K562 (cell line): ENCODE measurements at regions not wholly inside any gene's neighbourhood (a gene's known extent, or its start where the extent isn't known, plus 50 kb on each side); places are given as distances from the start of the nearest gene placed in this dataset.
A peak's percentile ranks its signal among the peaks of the same experiment; 100 is the strongest.

Source experiments
- ATAC-seq: fragments of 200-7000 bp; cut with Tn5 transposase; 3 replicates; pipeline ENCODE4 v1.9.1; 2020; ENCODE audit warnings: moderate library complexity
- BruUV-seq: library from RNA; stranded (reverse); fragments of 400-500 nt; replicated peaks from 2 replicates; lab custom pipeline; 2021; lab: Mats Ljungman, UMichigan
- CTCF ChIA-PET: fragments of 300-600 bp; formaldehyde crosslinking; extraction: SDS; loops from one replicate; lab custom pipeline; 2021; ENCODE audit warnings: low intra/inter-chr PET ratio; lab: Yijun Ruan, JAX
- POLR2A ChIA-PET: fragments of 300-600, 350-650 bp; sonication (Branson Sonifier 250); formaldehyde crosslinking; extraction: SDS; loops from one replicate; lab custom pipeline; 2021; ENCODE audit warnings: antibody characterized with exemption, inconsistent platforms; lab: Yijun Ruan, JAX
- DNase-seq, 4 experiments: peaks; one replicate each; pipeline versions ENCODE4 v3.0.0 to v3.0.0-alpha.2; 2011 to 2018; ENCODE audit warnings: low spot score in 3 of 4, mixed read lengths in 3 of 4; ENCODE audit errors: extremely low read depth in 1 of 4
- FAIRE-seq: peaks from 2 replicates; lab custom pipeline; 2011; peaks lifted over from hg19 to GRCh38; lab: Jason Lieb, UNC
- H2AFZ ChIP-seq: 2 replicates; pipeline ENCODE4 v1.6.0; 2011; ENCODE audit warnings: low read depth, low read length, control low read depth, inconsistent platforms
- H3K27ac ChIP-seq: fragments of 200-600 bp; 3 replicates; pipeline ENCODE4 v1.8.0; 2011; ENCODE audit warnings: low read depth, mild to moderate bottlenecking, control low read depth, inconsistent platforms, low read length, moderate library complexity, mixed read lengths; ENCODE audit errors: extremely low read depth
- H3K27me3 ChIP-seq, 2 experiments: fragments of 300-600 bp in 1 of 2; 2 replicates in 1 of 2; 3 replicates in 1 of 2; pipeline versions ENCODE4 v1.6.0 to v1.8.0; 2011; ENCODE audit warnings: inconsistent platforms in 2 of 2, low read length in 2 of 2, mild to moderate bottlenecking in 1 of 2, mixed read lengths in 1 of 2, moderate library complexity in 1 of 2; ENCODE audit not compliant: control insufficient read depth in 2 of 2, insufficient read depth in 2 of 2
- H3K36me3 ChIP-seq: fragments of 300-600 bp; 3 replicates; pipeline ENCODE4 v1.8.0; 2011; ENCODE audit warnings: mild to moderate bottlenecking, low read length, inconsistent platforms; ENCODE audit not compliant: control insufficient read depth, insufficient read depth
- H3K4me1 ChIP-seq, 2 experiments: fragments of 200-600 bp in 1 of 2; replicated peaks in 1 of 2; 2 replicates in 1 of 2; 3 replicates in 1 of 2; pipeline versions ENCODE4 v1.5.1 to v1.8.0; 2011; ENCODE audit warnings: inconsistent platforms in 2 of 2, low read length in 2 of 2, mild to moderate bottlenecking in 1 of 2, mixed read lengths in 1 of 2, moderate library complexity in 1 of 2; ENCODE audit not compliant: control insufficient read depth in 2 of 2, insufficient read depth in 2 of 2
- H3K4me2 ChIP-seq: 2 replicates; pipeline ENCODE4 v1.6.1; 2011; ENCODE audit warnings: low read length, control low read depth, inconsistent platforms, mixed read lengths; ENCODE audit not compliant: insufficient read depth
- H3K4me3 ChIP-seq: fragments of 200-600 bp; sonication (generic), shearing (Covaris generic); 2 replicates; pipeline ENCODE4 v1.5.1; 2016; ENCODE audit warnings: control low read depth, inconsistent platforms
- H3K79me2 ChIP-seq: fragments of 200-600 bp; 3 replicates; pipeline ENCODE4 v1.8.0; 2011; ENCODE audit warnings: low read length, inconsistent platforms; ENCODE audit not compliant: control insufficient read depth, insufficient read depth
- H3K9ac ChIP-seq, 2 experiments: 2 replicates each; pipeline versions ENCODE4 v1.6.0 to v1.6.1; 2011; ENCODE audit warnings: low read depth in 2 of 2, low read length in 2 of 2, control low read depth in 1 of 2, inconsistent platforms in 1 of 2, mild to moderate bottlenecking in 1 of 2, mixed read lengths in 1 of 2; ENCODE audit not compliant: insufficient read depth in 1 of 2
- H3K9me1 ChIP-seq: one replicate; pipeline ENCODE4 v1.6.0; 2011; ENCODE audit warnings: inconsistent platforms, mild to moderate bottlenecking, low read length, moderate library complexity; ENCODE audit not compliant: control insufficient read depth, insufficient read depth
- H3K9me3 ChIP-seq: replicated peaks from 2 replicates; pipeline ENCODE4 v1.5.1; 2011; ENCODE audit warnings: low read depth, low read length, inconsistent platforms; ENCODE audit not compliant: control insufficient read depth, insufficient read depth
- H4K20me1 ChIP-seq: replicated peaks from 2 replicates; pipeline ENCODE4 v1.6.1; 2011; ENCODE audit warnings: low read length, inconsistent platforms, mixed read lengths; ENCODE audit not compliant: control insufficient read depth, insufficient read depth
- CCNT2 ChIP-seq: IDR thresholded peaks from 2 replicates; pipeline ENCODE4 v1.6.1; 2011; ENCODE audit warnings: borderline replicate concordance, low read depth, mild to moderate bottlenecking, moderate library complexity, mixed read lengths, low read length; ENCODE audit not compliant: insufficient read length; ENCODE audit errors: extremely low read depth
- MGA ChIP-seq: fragments of 450-650 bp; IDR thresholded peaks from 2 replicates; pipeline ENCODE4 v1.6.1; 2016; ENCODE audit warnings: mild to moderate bottlenecking, moderate library complexity
- RBM22 ChIP-seq: fragments of 200-400 bp; formaldehyde crosslinking; IDR thresholded peaks from 2 replicates; pipeline ENCODE4 v1.6.1; 2018; ENCODE audit warnings: low read length, low read depth; ENCODE audit not compliant: poor library complexity, severe bottlenecking
- SRSF7 ChIP-seq: fragments of 200-400 bp; formaldehyde crosslinking; optimal IDR thresholded peaks from 2 replicates; pipeline ENCODE3; 2017; ENCODE audit warnings: mild to moderate bottlenecking, low read depth, low read length
- SRSF9 ChIP-seq: fragments of 200-400 bp; formaldehyde crosslinking; IDR thresholded peaks from 2 replicates; pipeline ENCODE4 v1.6.1; 2017; ENCODE audit warnings: low read depth, low read length, borderline replicate concordance
- ZFP36 ChIP-seq: fragments of 150-350 bp; IDR thresholded peaks from 2 replicates; pipeline ENCODE4 v1.6.1; 2018; ENCODE audit warnings: low read length, low read depth; ENCODE audit not compliant: partially characterized antibody
- WGBS: fragments of 100-300 bp; shearing (Covaris generic); methylation state at CpG from one replicate; pipeline ENCODE4 v1.1.6; 2016; ENCODE audit warnings: low coverage, mixed read lengths; ENCODE audit not compliant: insufficient coverage; ENCODE audit errors: missing lambda C conversion rate; 5-methylcytosine and 5-hydroxymethylcytosine counted together
- in situ Hi-C: fragments of 300-500 bp; cut with MboI; formaldehyde crosslinking; loops from 4 replicates; pipeline ENCODE4 v1.15.0; 2018; ENCODE audit warnings: inconsistent platforms, mixed read lengths
- intact Hi-C: fragments of 100-400 bp; cut with micrococcal nuclease; formaldehyde crosslinking; loops from 2 replicates; pipeline ENCODE4 v1.14.2; 2022
- TF ChIP-seq, protein P1 (sequence below): sonication (generic); formaldehyde crosslinking; IDR thresholded peaks from 2 replicates; pipeline ENCODE4 v1.8.0; 2022; ENCODE audit warnings: missing genetic modification reagents, mild to moderate bottlenecking, borderline replicate concordance

DNA sequence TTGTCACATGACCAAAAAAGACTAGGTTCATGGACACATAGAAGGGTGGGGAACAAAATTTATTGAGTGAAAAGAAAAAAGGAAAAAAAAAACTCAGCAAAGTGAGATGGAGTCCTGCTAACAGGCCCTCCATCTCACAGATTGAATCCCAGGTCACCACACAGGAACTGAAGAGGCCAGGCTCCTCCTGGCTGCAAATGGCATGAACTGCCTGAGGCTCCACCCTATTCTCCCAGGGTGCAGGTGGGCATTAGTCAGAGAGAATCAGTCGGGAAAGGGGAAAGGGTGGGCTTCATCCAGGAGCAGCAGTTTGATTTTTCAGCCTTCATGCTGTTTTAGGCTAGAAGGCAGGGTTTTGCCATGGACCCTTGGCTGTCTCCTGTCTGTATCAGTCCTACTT, 128.5 kb upstream of the GRID2 start (continued):
- TF ChIP-seq, protein P1, sequence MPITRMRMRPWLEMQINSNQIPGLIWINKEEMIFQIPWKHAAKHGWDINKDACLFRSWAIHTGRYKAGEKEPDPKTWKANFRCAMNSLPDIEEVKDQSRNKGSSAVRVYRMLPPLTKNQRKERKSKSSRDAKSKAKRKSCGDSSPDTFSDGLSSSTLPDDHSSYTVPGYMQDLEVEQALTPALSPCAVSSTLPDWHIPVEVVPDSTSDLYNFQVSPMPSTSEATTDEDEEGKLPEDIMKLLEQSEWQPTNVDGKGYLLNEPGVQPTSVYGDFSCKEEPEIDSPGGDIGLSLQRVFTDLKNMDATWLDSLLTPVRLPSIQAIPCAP = no peak
- TF ChIP-seq ZFP36 (no peak), RBM22 (no peak), SRSF9 (no peak)

DNA sequence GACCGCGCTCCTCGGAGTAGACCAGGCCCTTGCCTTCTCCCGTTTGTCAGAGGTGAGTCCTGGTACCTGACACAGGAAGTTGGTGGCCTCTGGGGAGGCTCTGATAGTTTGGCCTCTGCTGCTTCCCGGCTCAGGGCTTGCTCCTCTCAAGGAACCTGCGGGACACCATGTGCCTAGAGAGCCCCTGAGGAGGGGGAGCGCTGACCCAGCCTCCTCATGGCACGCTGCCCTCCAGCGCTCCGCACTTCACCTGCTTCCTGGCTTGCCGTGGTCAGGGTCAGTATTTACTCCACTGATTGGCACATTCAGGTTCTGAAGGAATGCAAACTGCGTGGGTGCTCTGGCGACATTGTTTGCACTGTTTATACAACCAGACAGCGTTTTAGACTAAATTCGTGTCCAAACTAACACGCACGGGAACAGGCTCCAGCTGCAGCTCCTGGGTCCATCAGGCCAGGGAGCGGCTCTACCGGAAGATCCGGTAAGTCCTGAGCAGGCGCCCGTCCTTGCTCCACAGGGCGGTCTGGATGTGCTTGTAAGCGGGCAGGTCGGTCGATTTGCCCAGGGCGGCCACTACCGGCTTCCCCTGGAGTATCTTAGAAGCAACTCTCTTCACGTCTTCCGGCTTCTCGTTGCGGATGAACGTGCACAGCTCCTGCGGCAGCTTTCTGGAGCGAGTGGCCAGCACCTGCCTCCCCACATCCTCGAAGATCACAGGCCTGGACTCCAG, 121.6 kb upstream of the GRID2 start:
- H3K9ac ChIP-seq = peak overlapping the region; percentile 53 to 76
- CTCF ChIA-PET = no interaction called here
- peak; percentile 37; the same call in 1 of the 2 replicates for TF ChIP-seq MGA
- no peak for TF ChIP-seq SRSF7
- no peak for TF ChIP-seq CCNT2

More for the DNA sequence above, 121.6 kb upstream of the GRID2 start:
- POLR2A ChIA-PET = no interaction called here
- FAIRE-seq = no peak
- no peaks in the 10 kb centered on the region for H3K9me1 ChIP-seq
- H2AFZ ChIP-seq = peak overlapping the region; percentile 55; the same call in 1 of the 2 replicates
- peak; percentile 73 for ATAC-seq
- no peaks in the 10 kb centered on the region for H3K9me3 ChIP-seq
- no peaks in the 10 kb centered on the region for H4K20me1 ChIP-seq
- in situ Hi-C loops (no loop called here), intact Hi-C loops (no loop called here)
- peaks cover 39% of the 10 kb centered on the region for H3K79me2 ChIP-seq
- BruUV-seq = no TSS peak
- WGBS = 3% methylated on average over 33 of the region's 36 CpGs
- H3K4me3 ChIP-seq = peak overlapping the region; percentile 35
- H3K36me3 ChIP-seq = no peaks in the 10 kb centered on the region
- peak in 2 of 4 experiments; percentile 16 to 45 for DNase-seq
- peak overlapping the region; percentile 58; the same call in 2 of the 3 replicates for H3K27ac ChIP-seq
- no peaks in the 10 kb centered on the region for H3K27me3 ChIP-seq
- H3K4me2 ChIP-seq = peak overlapping the region; percentile 61
- no peaks in the 10 kb centered on the region for H3K4me1 ChIP-seq
